Brain microvascular endothelial cell (primary cell): ENCODE measurements at regions not wholly inside any gene's neighbourhood (a gene's known extent, or its start where the extent isn't known, plus 50 kb on each side); places are given as distances from the start of the nearest gene placed in this dataset.

ENCODE experiments used
- DNase-seq: peaks from one replicate; pipeline ENCODE4 v3.0.0-alpha.2; 2020
- H3K27ac ChIP-seq: fragments of 250-450 bp; sonication (Bioruptor Pico); 2 replicates; pipeline ENCODE4 v1.5.1; 2020; ENCODE audit warnings: mild to moderate bottlenecking, moderate library complexity
- H3K27me3 ChIP-seq: fragments of 250-450 bp; sonication (Bioruptor Pico); replicated peaks from 2 replicates; pipeline ENCODE4 v1.5.1; 2020; ENCODE audit warnings: mild to moderate bottlenecking
- H3K36me3 ChIP-seq: fragments of 250-450 bp; sonication (Bioruptor Pico); replicated peaks from 2 replicates; pipeline ENCODE4 v1.5.1; 2020; ENCODE audit warnings: mild to moderate bottlenecking
- H3K4me3 ChIP-seq: 2 replicates; pipeline ENCODE4 v1.5.1; 2011; ENCODE audit warnings: low read depth, mild to moderate bottlenecking, control low read depth, low read length, moderate library complexity
- in situ Hi-C: cut with HindIII; loops from 2 replicates; pipeline ENCODE4 v1.10.0; 2017; ENCODE audit warnings: low sequenced_read_pairs, low pct_ligation_motif_present
- TF ChIP-seq, protein P1 (sequence below): IDR thresholded peaks from 2 replicates; pipeline ENCODE4 v1.5.1; 2011; ENCODE audit warnings: low read depth, mild to moderate bottlenecking, moderate library complexity, low read length, control low read depth, inconsistent platforms; ENCODE audit errors: missing control alignments

- in situ Hi-C loops: no loop called here
- Histone ChIP-seq H3K27ac (no peak overlapping the region), H3K4me3 (no peak overlapping the region), H3K27me3 (no peaks in the 10 kb centered on the region), H3K36me3 (no peaks in the 10 kb centered on the region)
- no peak for DNase-seq
- TF ChIP-seq, protein P1, sequence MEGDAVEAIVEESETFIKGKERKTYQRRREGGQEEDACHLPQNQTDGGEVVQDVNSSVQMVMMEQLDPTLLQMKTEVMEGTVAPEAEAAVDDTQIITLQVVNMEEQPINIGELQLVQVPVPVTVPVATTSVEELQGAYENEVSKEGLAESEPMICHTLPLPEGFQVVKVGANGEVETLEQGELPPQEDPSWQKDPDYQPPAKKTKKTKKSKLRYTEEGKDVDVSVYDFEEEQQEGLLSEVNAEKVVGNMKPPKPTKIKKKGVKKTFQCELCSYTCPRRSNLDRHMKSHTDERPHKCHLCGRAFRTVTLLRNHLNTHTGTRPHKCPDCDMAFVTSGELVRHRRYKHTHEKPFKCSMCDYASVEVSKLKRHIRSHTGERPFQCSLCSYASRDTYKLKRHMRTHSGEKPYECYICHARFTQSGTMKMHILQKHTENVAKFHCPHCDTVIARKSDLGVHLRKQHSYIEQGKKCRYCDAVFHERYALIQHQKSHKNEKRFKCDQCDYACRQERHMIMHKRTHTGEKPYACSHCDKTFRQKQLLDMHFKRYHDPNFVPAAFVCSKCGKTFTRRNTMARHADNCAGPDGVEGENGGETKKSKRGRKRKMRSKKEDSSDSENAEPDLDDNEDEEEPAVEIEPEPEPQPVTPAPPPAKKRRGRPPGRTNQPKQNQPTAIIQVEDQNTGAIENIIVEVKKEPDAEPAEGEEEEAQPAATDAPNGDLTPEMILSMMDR: no peak
Observed at GRCh38 chr9:27664121-27664779, 91.0 kb upstream of the C9orf72 start.

- no peak for DNase-seq
- Histone ChIP-seq H3K36me3 (no peaks in the 10 kb centered on the region), H3K27me3 (no peaks in the 10 kb centered on the region), H3K27ac (no peak overlapping the region), H3K4me3 (no peak overlapping the region)
- in situ Hi-C loops: no loop called here
- TF ChIP-seq, protein P1: no peak
Observed at GRCh38 chr9:27665136-27665535, 91.9 kb upstream of the C9orf72 start.

- TF ChIP-seq, protein P1: no peak
- no peaks in the 10 kb centered on the region for H3K36me3 ChIP-seq
- DNase-seq: no peak
- no peak overlapping the region for H3K4me3 ChIP-seq
- in situ Hi-C loops: no loop called here
- H3K27me3 ChIP-seq: no peaks in the 10 kb centered on the region
- no peak overlapping the region for H3K27ac ChIP-seq
Observed at GRCh38 chr9:27668280-27668679, 95.0 kb upstream of the C9orf72 start.

DNA sequence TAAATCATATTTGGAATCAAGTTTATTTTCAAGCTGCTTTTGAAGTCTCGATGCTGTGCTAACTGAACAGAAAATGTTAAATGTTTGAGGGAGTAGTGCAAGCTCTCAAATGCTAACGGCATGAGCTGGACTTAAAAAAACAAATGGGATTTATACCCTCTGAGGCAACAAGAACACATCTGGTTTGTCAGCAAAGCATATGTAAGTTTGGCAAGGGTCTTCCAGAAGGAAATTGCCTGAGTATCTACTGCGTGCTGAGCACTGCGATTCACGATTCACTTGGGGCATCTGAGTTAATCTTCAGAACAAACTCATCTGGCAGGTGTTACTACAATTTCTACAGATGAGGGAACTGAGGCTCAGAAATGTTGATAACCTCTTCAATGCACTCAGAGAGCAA, 98.4 kb upstream of the C9orf72 start:
- Histone ChIP-seq H3K27me3 (no peaks in the 10 kb centered on the region), H3K4me3 (no peak overlapping the region), H3K36me3 (no peaks in the 10 kb centered on the region), H3K27ac (no peak overlapping the region)
- in situ Hi-C loops: no loop called here
- TF ChIP-seq, protein P1: no peak
- no peak for DNase-seq

GRCh38 chr9:27672718-27673117, 99.4 kb upstream of the C9orf72 start:
- in situ Hi-C loops: no loop called here
- TF ChIP-seq, protein P1: no peak
- H3K4me3 ChIP-seq: no peak overlapping the region
- no peak for DNase-seq
- no peaks in the 10 kb centered on the region for H3K36me3 ChIP-seq
- H3K27me3 ChIP-seq: no peaks in the 10 kb centered on the region
- H3K27ac ChIP-seq: no peak overlapping the region

- TF ChIP-seq, protein P1: no peak
- H3K4me3 ChIP-seq: no peak overlapping the region
- no peak for DNase-seq
- in situ Hi-C loops: no loop called here
- no peaks in the 10 kb centered on the region for H3K27me3 ChIP-seq
- H3K27ac ChIP-seq: no peak overlapping the region
- no peaks in the 10 kb centered on the region for H3K36me3 ChIP-seq
Observed at GRCh38 chr9:27673641-27674040, 100.4 kb upstream of the C9orf72 start.
